ENCODE measurements at regions not wholly inside any gene's neighbourhood (a gene's known extent, or its start where the extent isn't known, plus 50 kb on each side); places are given as distances from the start of the nearest gene placed in this dataset.

DNA sequence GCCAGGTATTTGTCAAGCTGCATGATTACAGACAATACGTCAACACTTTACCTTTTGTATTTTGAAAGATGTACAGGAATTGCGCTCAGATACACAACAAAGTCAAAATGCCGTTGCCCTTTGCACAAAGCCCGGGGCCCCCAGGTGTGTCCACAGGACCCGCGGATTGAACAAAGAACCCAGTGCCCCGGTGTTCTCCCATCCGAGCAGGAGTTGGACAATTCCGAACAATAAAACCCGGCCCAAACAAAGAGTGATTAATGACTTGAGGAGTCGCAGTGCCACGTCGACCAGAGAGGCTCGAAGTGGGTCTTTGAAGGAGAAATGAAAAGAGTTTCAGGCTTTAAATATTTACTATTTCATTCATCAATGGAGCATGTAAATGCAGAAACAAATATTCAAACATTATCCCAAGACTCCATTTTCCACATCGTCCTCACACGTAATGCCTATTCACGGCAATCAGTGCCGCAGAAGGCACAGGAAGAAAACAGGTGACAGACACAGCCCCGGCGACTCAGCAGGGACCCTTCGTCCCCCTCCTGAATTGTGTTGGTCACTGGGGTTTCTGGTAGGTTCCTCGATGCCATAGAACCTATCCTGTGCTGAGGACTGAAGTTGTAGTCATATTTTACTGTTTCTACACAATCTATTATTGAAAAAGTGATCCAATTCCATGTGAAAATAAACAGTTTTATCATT is 70.9 kb upstream of the MGMT start:
- Histone ChIP-seq H3K4me1 (ENCODE audit: control insufficient read depth, extremely low read depth, insufficient read depth, low read length) (no peaks in the 10 kb centered on the region), H3K9ac (replicated peaks; ENCODE audit: extremely low read depth, insufficient read depth, low read length) (no peak overlapping the region), H3K9me1 (replicated peaks; ENCODE audit: control insufficient read depth, extremely low read depth, insufficient read depth, low read length) (no peaks in the 10 kb centered on the region), H2AFZ (ENCODE audit: low read depth, low read length) (no peak overlapping the region), H3K27ac (ENCODE audit: insufficient read depth, low read depth, low read length) (no peak overlapping the region), H3K27me3 (ENCODE audit: control insufficient read depth in 2 of 2, insufficient read depth in 2 of 2, low read length in 2 of 2) (no peaks in the 10 kb centered on the region), H4K20me1 (replicated peaks; ENCODE audit: control insufficient read depth, extremely low read depth, insufficient read depth, low read length) (no peaks in the 10 kb centered on the region), H3K4me3 (replicated peaks in 1 of 3; ENCODE audit: insufficient read depth in 1 of 3, low read depth in 1 of 3, low read length in 3 of 3) (no peak overlapping the region), H3K79me2 (ENCODE audit: control insufficient read depth, insufficient read depth, low read length) (no peaks in the 10 kb centered on the region), H3K36me3 (ENCODE audit: control insufficient read depth in 2 of 2, extremely low read depth in 1 of 2, insufficient read depth in 2 of 2, low read length in 2 of 2) (no peaks in the 10 kb centered on the region), H3K4me2 (ENCODE audit: insufficient read depth, low read length) (no peak overlapping the region), H3K9me3 (replicated peaks; ENCODE audit: control insufficient read depth, insufficient read depth, low read length) (no peaks in the 10 kb centered on the region)
- TF ChIP-seq MYC (IDR thresholded peaks at IDR 0.05; ENCODE audit: low read depth, low read length): no peak
- no peak for TF ChIP-seq FOS (IDR thresholded peaks at IDR 0.05; ENCODE audit: borderline replicate concordance, insufficient read depth, low read length)
- TF ChIP-seq, protein P1, sequence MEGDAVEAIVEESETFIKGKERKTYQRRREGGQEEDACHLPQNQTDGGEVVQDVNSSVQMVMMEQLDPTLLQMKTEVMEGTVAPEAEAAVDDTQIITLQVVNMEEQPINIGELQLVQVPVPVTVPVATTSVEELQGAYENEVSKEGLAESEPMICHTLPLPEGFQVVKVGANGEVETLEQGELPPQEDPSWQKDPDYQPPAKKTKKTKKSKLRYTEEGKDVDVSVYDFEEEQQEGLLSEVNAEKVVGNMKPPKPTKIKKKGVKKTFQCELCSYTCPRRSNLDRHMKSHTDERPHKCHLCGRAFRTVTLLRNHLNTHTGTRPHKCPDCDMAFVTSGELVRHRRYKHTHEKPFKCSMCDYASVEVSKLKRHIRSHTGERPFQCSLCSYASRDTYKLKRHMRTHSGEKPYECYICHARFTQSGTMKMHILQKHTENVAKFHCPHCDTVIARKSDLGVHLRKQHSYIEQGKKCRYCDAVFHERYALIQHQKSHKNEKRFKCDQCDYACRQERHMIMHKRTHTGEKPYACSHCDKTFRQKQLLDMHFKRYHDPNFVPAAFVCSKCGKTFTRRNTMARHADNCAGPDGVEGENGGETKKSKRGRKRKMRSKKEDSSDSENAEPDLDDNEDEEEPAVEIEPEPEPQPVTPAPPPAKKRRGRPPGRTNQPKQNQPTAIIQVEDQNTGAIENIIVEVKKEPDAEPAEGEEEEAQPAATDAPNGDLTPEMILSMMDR (IDR thresholded peaks at IDR 0.05; ENCODE audit: extremely low read depth in 1 of 2, insufficient read depth in 1 of 2, low read depth in 1 of 2, low read length in 2 of 2): no peak
- no peak for TF ChIP-seq POLR2A (IDR thresholded peaks at IDR 0.05; ENCODE audit: low read depth, low read length)
- no peak for TF ChIP-seq GATA2 (IDR thresholded peaks at IDR 0.05; ENCODE audit: insufficient read depth, insufficient read length, low read depth, low read length)
- no peak for TF ChIP-seq POLR2AphosphoS5 (IDR thresholded peaks at IDR 0.05; ENCODE audit: insufficient read depth, low read depth, low read length)
- TF ChIP-seq JUN (IDR thresholded peaks at IDR 0.05; ENCODE audit: borderline replicate concordance, insufficient read depth, insufficient read length, low read depth): no peak
- TF ChIP-seq, protein P2, sequence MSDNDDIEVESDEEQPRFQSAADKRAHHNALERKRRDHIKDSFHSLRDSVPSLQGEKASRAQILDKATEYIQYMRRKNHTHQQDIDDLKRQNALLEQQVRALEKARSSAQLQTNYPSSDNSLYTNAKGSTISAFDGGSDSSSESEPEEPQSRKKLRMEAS (IDR thresholded peaks at IDR 0.05; ENCODE audit: insufficient read depth, insufficient read length): no peak
- no peak for DNase-seq (ENCODE audit: low read depth, low spot score)
- intact Hi-C loops (cut with micrococcal nuclease): no loop called here
- no peak for FAIRE-seq
- BruUV-seq (replicated peaks): no TSS peak
- ChIA-PET CTCF (no interaction called here), POLR2A (no interaction called here)
- dilution Hi-C loops (cut with MboI; ENCODE audit: extremely low pct_ligation_motif_present, low sequenced_read_pairs): no loop called here
